Mucosa of stomach (tissue), 1 donor: ENCODE measurements at regions not wholly inside any gene's neighbourhood (a gene's known extent, or its start where the extent isn't known, plus 50 kb on each side); places are given as distances from the start of the nearest gene placed in this dataset.
"Not testable (repeated sequence)": the region's sequence is repeated elsewhere in the genome, so short reads cannot be mapped to it uniquely, and the experiment has no call there.

Source experiments
- H3K27me3 ChIP-seq: one replicate; pipeline ENCODE4 v1.7.0; 2013; ENCODE audit warnings: mild to moderate bottlenecking, low read length; ENCODE audit not compliant: control insufficient read depth, insufficient read depth
- H3K36me3 ChIP-seq: one replicate; pipeline ENCODE4 v1.7.0; 2013; ENCODE audit warnings: low read length; ENCODE audit not compliant: control insufficient read depth, insufficient read depth
- H3K4me1 ChIP-seq: one replicate; pipeline ENCODE4 v1.7.0; 2013; ENCODE audit warnings: mild to moderate bottlenecking, low read length; ENCODE audit not compliant: control insufficient read depth, insufficient read depth
- H3K4me3 ChIP-seq: one replicate; pipeline ENCODE4 v1.7.0; 2013; ENCODE audit warnings: low read length
- H3K9ac ChIP-seq: one replicate; pipeline ENCODE4 v1.7.0; 2013; ENCODE audit warnings: mild to moderate bottlenecking, low read length, moderate library complexity
- H3K9me3 ChIP-seq: one replicate; pipeline ENCODE4 v1.7.0; 2013; ENCODE audit warnings: mild to moderate bottlenecking, low read length, moderate library complexity; ENCODE audit not compliant: control insufficient read depth
- donor health status: Pancreatic carcinoma.

DNA sequence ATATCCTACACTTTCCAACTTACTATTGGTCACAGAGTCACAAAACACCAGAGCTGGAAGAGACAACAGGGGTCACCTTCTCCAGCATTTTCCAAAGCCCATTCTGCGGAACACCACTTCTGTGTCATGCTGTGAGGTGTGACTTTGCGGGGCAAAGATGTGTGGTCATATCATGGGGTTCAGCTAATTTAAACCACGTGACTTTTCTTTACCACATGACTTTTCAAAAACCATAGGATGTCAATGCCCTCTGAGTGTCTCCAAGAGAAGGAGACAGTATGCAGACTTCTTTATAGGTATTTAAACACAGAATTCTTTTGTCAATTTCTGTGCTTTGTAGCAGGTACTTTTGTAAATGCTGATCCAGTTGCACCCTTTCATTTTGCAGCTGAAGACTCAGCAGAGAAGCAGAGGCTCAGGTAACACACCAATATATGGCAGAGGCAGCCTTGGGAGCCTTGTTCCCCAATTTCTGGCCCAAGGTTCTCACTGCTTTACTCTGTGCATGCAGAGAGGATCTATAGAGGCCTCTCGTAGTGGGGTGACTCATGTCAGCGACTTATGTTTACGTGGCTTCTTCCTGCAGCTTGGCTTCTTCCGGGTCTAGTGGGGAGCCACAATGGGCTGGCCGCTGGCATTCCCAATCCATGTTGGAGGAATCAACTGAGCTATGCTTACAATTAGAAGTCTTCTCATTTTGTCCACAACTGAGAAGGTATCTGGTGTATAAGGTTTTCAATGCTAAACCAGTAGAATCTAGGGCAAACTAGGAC is 104.0 kb upstream of the RHOBTB1 start:
- no peaks in the 10 kb centered on the region for H3K27me3 ChIP-seq
- H3K9me3 ChIP-seq = no peaks in the 10 kb centered on the region
- no peaks in the 10 kb centered on the region for H3K36me3 ChIP-seq
- H3K4me1 ChIP-seq = no peaks in the 10 kb centered on the region
- H3K9ac ChIP-seq = no peak overlapping the region
- H3K4me3 ChIP-seq = no peak overlapping the region

DNA sequence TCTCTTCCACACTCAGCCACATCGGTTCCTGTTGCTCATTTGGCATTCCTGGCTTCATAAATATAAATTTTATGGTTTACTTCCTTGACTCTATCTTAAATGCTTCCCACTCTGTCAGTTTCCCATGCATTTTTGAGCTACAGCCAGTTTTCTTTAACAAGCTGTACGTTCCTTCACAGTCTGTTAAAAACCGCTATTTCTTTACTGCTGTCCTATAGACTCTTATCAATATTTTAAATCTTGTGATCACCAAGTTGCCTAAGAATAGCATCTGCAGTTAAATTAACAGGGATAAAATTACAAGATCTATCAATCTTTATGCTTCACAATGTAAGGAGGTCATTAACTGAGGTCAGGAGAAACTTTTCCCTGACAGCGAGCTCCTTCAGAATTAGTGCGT is 103.1 kb upstream of the RHOBTB1 start:
- H3K4me3 ChIP-seq = no peak overlapping the region
- H3K4me1 ChIP-seq = no peaks in the 10 kb centered on the region
- H3K36me3 ChIP-seq = no peaks in the 10 kb centered on the region
- no peak overlapping the region for H3K9ac ChIP-seq
- no peaks in the 10 kb centered on the region for H3K27me3 ChIP-seq
- no peaks in the 10 kb centered on the region for H3K9me3 ChIP-seq

DNA sequence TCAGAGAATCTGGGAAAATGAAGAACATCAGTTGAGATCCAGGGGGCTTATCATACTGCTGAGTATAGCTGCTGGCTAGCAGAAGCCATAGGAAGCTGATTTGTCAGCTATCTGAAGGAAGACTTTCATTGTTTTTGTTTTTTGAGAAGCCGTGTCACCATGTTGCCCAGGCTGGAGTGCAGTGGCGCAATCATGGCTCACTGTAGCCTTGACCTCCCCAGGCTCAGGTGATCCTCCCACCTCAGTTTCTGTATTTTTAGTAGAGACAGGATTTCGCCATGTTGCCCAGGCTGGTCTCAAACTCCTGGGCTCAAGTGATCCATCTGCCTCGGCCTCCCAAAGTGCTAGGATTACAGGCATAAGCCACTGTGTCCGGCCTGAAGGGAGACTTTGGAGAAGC is 101.5 kb upstream of the RHOBTB1 start:
- H3K36me3 ChIP-seq, H3K9me3 ChIP-seq, H3K9ac ChIP-seq, H3K27me3 ChIP-seq, H3K4me3 ChIP-seq, H3K4me1 ChIP-seq: not testable (repeated sequence)

DNA sequence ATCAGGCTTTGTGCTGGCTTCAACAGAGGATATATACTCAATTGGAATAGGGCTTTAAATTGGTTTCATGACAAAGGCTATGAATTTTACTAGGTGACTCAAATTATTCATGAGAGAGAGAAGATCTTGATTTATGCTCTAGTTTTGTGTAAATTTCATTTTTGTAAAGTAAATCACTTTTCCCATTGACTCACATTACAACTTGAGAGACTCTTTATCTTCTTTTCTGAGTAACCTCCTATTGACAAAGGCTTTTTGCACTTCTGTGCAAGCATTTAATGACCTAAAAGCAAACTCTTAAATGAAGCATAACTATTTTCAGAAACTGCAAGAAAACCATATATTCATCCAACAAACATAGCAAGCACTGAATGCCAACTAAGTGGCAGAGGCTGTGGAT is 98.5 kb upstream of the RHOBTB1 start:
- Histone ChIP-seq H3K36me3 (no peaks in the 10 kb centered on the region), H3K4me3 (no peak overlapping the region), H3K4me1 (no peaks in the 10 kb centered on the region), H3K9ac (no peak overlapping the region), H3K27me3 (no peaks in the 10 kb centered on the region), H3K9me3 (no peaks in the 10 kb centered on the region)

DNA sequence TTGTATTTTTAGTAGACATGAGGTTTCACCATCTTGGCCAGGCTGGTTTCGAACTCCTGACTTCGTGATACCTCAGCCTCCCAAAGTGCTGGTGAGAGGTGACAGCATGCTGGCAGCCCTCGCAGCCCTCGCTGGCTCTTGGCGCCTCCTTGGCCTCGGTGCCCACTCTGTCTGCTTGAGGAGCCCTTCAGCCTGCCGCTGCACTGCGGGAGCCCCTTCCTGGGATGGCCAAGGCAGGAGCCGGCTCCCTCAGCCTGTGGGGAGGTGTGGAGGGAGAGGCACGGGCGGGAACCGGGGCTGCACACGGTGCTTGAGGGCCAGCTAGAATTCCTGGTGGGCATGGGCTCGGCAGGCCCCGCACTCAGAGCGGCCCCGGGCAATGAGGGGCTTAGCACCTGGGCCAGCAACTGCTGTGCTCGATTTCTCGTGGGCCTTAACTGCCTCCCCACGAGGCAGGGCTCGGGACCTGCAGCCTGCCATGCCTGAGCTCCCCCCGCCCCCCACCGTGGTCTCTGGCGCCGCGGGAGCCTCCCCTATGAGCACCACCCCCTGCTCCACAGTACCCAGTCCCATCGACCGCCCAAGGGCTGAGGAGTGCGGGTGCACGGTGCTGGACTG is 96.5 kb upstream of the RHOBTB1 start:
- no peaks in the 10 kb centered on the region for H3K4me1 ChIP-seq
- H3K36me3 ChIP-seq = no peaks in the 10 kb centered on the region
- H3K4me3 ChIP-seq = no peak overlapping the region
- no peak overlapping the region for H3K9ac ChIP-seq
- no peaks in the 10 kb centered on the region for H3K9me3 ChIP-seq
- H3K27me3 ChIP-seq = no peaks in the 10 kb centered on the region

DNA sequence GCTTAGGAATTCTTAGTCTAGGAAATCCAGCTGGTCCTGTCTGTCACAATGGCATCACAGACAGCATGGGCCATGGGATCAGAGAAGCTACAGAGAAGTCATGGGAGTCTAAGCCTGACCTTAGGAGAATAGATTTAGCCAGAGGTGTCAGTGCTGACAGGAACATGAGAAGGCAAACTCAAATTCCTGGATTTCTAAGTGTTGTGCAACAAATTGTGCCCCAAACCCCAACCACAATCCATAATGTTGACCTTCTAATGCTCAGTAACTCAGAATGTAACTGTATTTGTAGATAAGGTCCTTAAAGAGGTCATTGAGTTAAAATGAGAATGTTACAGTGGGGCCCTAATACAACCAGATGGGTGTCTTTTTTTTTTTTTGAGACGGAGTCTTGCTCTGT is 95.9 kb upstream of the RHOBTB1 start:
- no peaks in the 10 kb centered on the region for H3K36me3 ChIP-seq
- H3K4me1 ChIP-seq = no peaks in the 10 kb centered on the region

DNA sequence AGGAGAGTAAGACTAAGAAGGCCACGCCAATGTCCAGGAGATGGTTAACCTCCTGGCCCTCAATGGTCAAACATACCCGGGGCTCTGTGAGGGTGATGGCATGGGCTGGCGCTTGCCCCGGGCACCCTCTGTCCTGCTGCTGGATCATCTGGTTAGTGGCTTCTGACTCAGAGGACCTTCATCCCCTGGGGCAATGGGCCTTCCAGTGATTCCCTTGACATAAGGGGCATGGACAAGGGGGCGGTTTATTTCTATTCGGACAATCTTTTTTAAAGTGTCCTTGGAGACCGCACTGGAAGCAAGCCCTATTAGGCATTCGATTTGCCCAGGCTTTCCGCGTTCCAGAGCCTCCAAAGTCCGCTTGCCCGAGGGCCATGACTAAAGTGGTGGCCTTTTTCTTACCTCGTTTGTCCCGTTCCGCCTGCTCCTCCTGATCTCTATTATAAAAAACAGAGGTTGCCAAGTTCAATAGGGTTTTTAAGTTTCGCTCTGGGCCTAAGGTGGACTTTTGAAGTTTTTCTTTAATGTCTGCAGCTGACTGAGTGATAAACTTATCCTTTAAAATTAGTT is 93.4 kb upstream of the RHOBTB1 start:
- not testable (repeated sequence) for H3K9ac ChIP-seq, H3K4me3 ChIP-seq, H3K9me3 ChIP-seq, H3K27me3 ChIP-seq, H3K36me3 ChIP-seq, H3K4me1 ChIP-seq

More for the DNA sequence above, 95.9 kb upstream of the RHOBTB1 start:
- H3K27me3 ChIP-seq = no peaks in the 10 kb centered on the region
- H3K9ac ChIP-seq = no peak overlapping the region
- H3K4me3 ChIP-seq = no peak overlapping the region
- H3K9me3 ChIP-seq = no peaks in the 10 kb centered on the region

DNA sequence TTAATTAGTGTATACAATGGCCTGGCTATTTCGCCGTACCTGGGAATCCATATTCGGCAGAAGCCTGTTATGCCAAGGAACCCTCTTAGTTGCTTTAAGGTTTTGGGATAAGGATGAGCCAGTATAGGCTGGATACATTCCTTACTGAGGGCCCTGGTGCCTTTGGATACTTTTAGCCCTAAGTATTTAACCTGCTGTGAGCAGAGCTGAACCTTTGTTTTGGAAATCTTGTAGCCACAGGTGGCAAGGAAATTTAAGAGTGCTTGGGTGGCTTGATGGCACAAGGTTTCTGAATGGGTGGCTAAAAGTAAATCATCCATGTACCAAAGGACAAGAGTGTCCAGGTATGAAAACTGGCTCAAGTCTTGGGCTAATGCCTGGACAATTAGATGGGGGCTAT is 92.2 kb upstream of the RHOBTB1 start:
- not testable (repeated sequence) for H3K9me3 ChIP-seq, H3K27me3 ChIP-seq, H3K36me3 ChIP-seq, H3K4me3 ChIP-seq, H3K9ac ChIP-seq, H3K4me1 ChIP-seq

DNA sequence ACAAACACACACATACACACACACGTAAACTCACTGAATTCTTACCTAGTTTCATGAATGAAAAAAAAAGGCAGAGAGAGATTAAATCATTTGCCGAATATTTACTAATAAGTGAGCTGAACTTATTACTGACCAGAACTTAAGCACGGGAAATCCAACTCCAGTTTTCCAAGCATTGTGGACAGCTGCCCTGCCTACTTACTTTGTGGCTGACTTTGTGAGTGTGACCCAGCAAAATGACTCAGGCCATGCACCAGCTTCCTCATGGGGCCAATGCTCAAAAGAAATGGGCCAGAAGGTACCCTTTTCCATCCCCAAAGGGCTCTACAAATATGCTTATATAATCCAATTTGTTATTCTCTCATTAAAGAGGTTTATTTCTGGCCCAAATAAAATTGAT is 87.4 kb upstream of the RHOBTB1 start:
- Histone ChIP-seq H3K4me3 (no peak overlapping the region), H3K9ac (no peak overlapping the region), H3K36me3 (no peaks in the 10 kb centered on the region), H3K9me3 (no peaks in the 10 kb centered on the region), H3K4me1 (no peaks in the 10 kb centered on the region), H3K27me3 (no peaks in the 10 kb centered on the region)

DNA sequence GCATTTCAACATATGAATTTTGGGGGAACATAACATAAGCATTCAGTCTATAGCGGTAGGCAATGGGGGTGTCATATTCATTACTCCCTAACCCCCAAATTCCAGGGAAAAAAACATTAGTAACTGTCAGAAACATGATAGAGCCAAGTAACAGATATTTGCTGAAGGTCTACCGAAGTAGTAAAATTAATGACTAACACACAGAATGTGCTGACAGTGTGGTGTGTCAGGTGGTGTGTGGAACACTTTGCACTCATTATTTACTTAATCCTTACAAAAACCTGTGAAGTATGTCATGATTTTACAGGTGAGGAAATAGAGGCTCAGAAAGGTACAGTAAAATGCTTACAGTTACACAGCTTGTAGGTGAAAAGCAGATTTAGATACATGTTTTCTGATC is 85.4 kb upstream of the RHOBTB1 start:
- H3K36me3 ChIP-seq = no peaks in the 10 kb centered on the region
- no peak overlapping the region for H3K4me3 ChIP-seq

DNA sequence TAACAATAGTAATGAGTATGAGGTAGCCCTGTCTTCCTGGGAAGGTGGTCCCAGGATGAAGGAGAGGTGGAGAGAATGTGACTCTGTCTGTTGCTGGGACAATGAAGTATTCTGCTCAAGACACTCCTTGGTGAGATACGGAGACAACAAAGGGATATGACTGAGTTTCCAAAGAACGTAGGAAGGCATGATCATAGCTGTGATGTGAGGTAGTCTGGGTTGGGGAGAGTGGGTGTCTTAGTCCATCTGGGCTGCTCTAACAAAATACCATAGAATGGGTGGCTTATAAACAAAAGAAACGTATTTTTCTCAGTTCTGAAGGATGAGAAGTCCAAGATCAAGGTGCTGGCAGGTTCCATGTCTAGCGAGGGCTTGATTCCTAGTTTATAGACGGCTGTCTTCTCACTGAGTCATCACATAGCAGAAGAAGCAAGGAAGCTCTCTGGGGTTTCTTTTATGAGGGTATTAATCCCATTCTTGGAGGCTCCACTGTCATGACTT is 84.9 kb upstream of the RHOBTB1 start:
- H3K27me3 ChIP-seq = no peaks in the 10 kb centered on the region
- H3K9ac ChIP-seq = no peak overlapping the region
- H3K4me1 ChIP-seq = no peaks in the 10 kb centered on the region
- H3K4me3 ChIP-seq = no peak overlapping the region
- H3K36me3 ChIP-seq = no peaks in the 10 kb centered on the region
- no peaks in the 10 kb centered on the region for H3K9me3 ChIP-seq

More for the DNA sequence above, 85.4 kb upstream of the RHOBTB1 start:
- Histone ChIP-seq H3K9ac (no peak overlapping the region), H3K9me3 (no peaks in the 10 kb centered on the region), H3K4me1 (no peaks in the 10 kb centered on the region), H3K27me3 (no peaks in the 10 kb centered on the region)

DNA sequence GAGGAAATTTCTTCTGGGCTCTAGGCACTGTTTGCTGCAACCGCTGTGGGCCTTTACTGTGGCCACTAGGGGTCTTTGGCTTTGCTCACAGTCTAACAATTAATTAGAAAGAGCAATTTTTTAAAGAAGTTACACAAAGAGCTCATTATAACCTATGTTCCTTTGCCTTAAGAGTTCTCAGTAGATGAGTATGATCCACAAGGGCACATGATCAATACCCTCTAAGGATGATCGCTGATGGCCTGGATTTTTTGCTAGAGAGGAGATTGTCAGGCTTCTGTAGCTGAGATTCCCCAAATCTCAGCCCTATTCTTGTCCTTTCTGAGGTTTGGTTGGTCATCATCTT is 80.8 kb upstream of the RHOBTB1 start:
- Histone ChIP-seq H3K9me3 (no peaks in the 10 kb centered on the region), H3K36me3 (no peaks in the 10 kb centered on the region), H3K4me1 (no peaks in the 10 kb centered on the region), H3K4me3 (no peak overlapping the region), H3K9ac (no peak overlapping the region), H3K27me3 (no peaks in the 10 kb centered on the region)
